KMS-11 (cell line): ENCODE measurements at regions not wholly inside any gene's neighbourhood (a gene's known extent, or its start where the extent isn't known, plus 50 kb on each side); places are given as distances from the start of the nearest gene placed in this dataset.

Experiments used
- H2AFZ ChIP-seq: fragments of 200-600 bp; sonication (generic); 2 replicates; pipeline ENCODE4 v1.6.1; 2016; ENCODE audit warnings: antibody characterized with exemption, mixed run types, low read depth
- H3K27ac ChIP-seq: fragments of 200-600 bp; sonication (generic); 2 replicates; pipeline ENCODE4 v1.6.1; 2016; ENCODE audit warnings: mild to moderate bottlenecking, mixed run types
- H3K27me3 ChIP-seq: fragments of 200-600 bp; sonication (generic); 2 replicates; pipeline ENCODE4 v1.6.1; 2017; ENCODE audit warnings: mild to moderate bottlenecking, low read depth, mixed run types, moderate library complexity; ENCODE audit not compliant: insufficient read depth
- H3K36me3 ChIP-seq: fragments of 200-600 bp; sonication (generic); 2 replicates; pipeline ENCODE4 v1.6.1; 2017; ENCODE audit warnings: mild to moderate bottlenecking, mixed run types; ENCODE audit not compliant: insufficient read depth
- H3K4me1 ChIP-seq: fragments of 200-600 bp; sonication (generic); 2 replicates; pipeline ENCODE4 v1.6.1; 2016; ENCODE audit warnings: mild to moderate bottlenecking, low read depth, mixed run types; ENCODE audit not compliant: poor library complexity, severe bottlenecking
- H3K4me2 ChIP-seq: fragments of 200-600 bp; sonication (generic); 2 replicates; pipeline ENCODE4 v1.7.0; 2016; ENCODE audit warnings: mild to moderate bottlenecking, mixed run types
- H3K4me3 ChIP-seq: fragments of 200-600 bp; sonication (generic); IDR thresholded peaks from 2 replicates; pipeline ENCODE4 v1.6.1; 2017; ENCODE audit warnings: low read depth, low read length, mixed read lengths; ENCODE audit not compliant: insufficient read depth
- H3K79me2 ChIP-seq: fragments of 200-600 bp; sonication (generic); 2 replicates; pipeline ENCODE4 v1.6.1; 2016; ENCODE audit warnings: low read depth, mixed run types; ENCODE audit not compliant: insufficient read depth
- H3K9ac ChIP-seq: fragments of 200-600 bp; sonication (generic); 2 replicates; pipeline ENCODE4 v1.6.1; 2016; ENCODE audit warnings: mild to moderate bottlenecking, mixed run types
- H4K20me1 ChIP-seq: fragments of 200-600 bp; sonication (generic); 2 replicates; pipeline ENCODE4 v1.6.1; 2016; ENCODE audit warnings: mild to moderate bottlenecking, mixed run types; ENCODE audit not compliant: insufficient read depth
- CTCF ChIP-seq: fragments of 200-600 bp; sonication (generic); conservative IDR thresholded peaks from 2 replicates; pipeline ENCODE4 v1.6.1; 2017; ENCODE audit warnings: low read depth, mild to moderate bottlenecking, antibody characterized with exemption, low read length, moderate library complexity, mixed read lengths

- no peak overlapping the region for H3K9ac ChIP-seq
- no peak overlapping the region for H3K27ac ChIP-seq
- no peaks in the 10 kb centered on the region for H3K36me3 ChIP-seq
- H3K4me3 ChIP-seq, result no peak overlapping the region
- H3K4me1 ChIP-seq, result no peaks in the 10 kb centered on the region
- H3K4me2 ChIP-seq, result no peak overlapping the region
- no peaks in the 10 kb centered on the region for H4K20me1 ChIP-seq
- TF ChIP-seq CTCF, result no peak
- H3K27me3 ChIP-seq, result no peaks in the 10 kb centered on the region
- no peak overlapping the region for H2AFZ ChIP-seq
- H3K79me2 ChIP-seq, result no peaks in the 10 kb centered on the region
These were observed 237.1 kb upstream of the CITED2 start for GRCh38 chr6:139611327-139612134.

GRCh38 chr6:139608466-139609261 lies 234.2 kb upstream of the CITED2 start:
- no peak overlapping the region for H3K4me3 ChIP-seq
- no peak overlapping the region for H2AFZ ChIP-seq
- H4K20me1 ChIP-seq, result no peaks in the 10 kb centered on the region
- no peaks in the 10 kb centered on the region for H3K79me2 ChIP-seq
- no peaks in the 10 kb centered on the region for H3K4me1 ChIP-seq
- no peak for TF ChIP-seq CTCF
- H3K9ac ChIP-seq, result no peak overlapping the region
- H3K27me3 ChIP-seq, result no peaks in the 10 kb centered on the region
- H3K36me3 ChIP-seq, result no peaks in the 10 kb centered on the region
- H3K27ac ChIP-seq, result no peak overlapping the region
- no peak overlapping the region for H3K4me2 ChIP-seq

- H3K27ac ChIP-seq, result no peak overlapping the region
- no peaks in the 10 kb centered on the region for H3K79me2 ChIP-seq
- peaks cover 9% of the 10 kb centered on the region for H3K4me1 ChIP-seq
- H3K9ac ChIP-seq, result no peak overlapping the region
- no peaks in the 10 kb centered on the region for H3K36me3 ChIP-seq
- TF ChIP-seq CTCF, result no peak
- H3K27me3 ChIP-seq, result no peaks in the 10 kb centered on the region
- H3K4me2 ChIP-seq, result no peak overlapping the region
- no peak overlapping the region for H2AFZ ChIP-seq
- no peak overlapping the region for H3K4me3 ChIP-seq
- no peaks in the 10 kb centered on the region for H4K20me1 ChIP-seq
These were observed 230.9 kb upstream of the CITED2 start for GRCh38 chr6:139605350-139605749.

- Histone ChIP-seq H2AFZ (no peak overlapping the region), H3K79me2 (no peaks in the 10 kb centered on the region), H4K20me1 (no peaks in the 10 kb centered on the region)
These were observed 229.1 kb upstream of the CITED2 start for GRCh38 chr6:139603581-139603980.

More at GRCh38 chr6:139603581-139603980, 229.1 kb upstream of the CITED2 start:
- no peak overlapping the region for H3K4me3 ChIP-seq
- H3K36me3 ChIP-seq, result no peaks in the 10 kb centered on the region
- H3K27me3 ChIP-seq, result no peaks in the 10 kb centered on the region
- peaks cover 9% of the 10 kb centered on the region for H3K4me1 ChIP-seq
- TF ChIP-seq CTCF, result no peak
- H3K27ac ChIP-seq, result no peak overlapping the region
- no peak overlapping the region for H3K9ac ChIP-seq
- H3K4me2 ChIP-seq, result no peak overlapping the region
